Stimulated activated CD8-positive, alpha-beta memory T cell treated with anti-CD3 and anti-CD28 coated beads, Interleukin-2, amount 100 ng/mL, for 48 hours (primary cell): ENCODE measurements at regions not wholly inside any gene's neighbourhood (a gene's known extent, or its start where the extent isn't known, plus 50 kb on each side); places are given as distances from the start of the nearest gene placed in this dataset.
"Not testable (repeated sequence)": the region's sequence is repeated elsewhere in the genome, so short reads cannot be mapped to it uniquely, and the experiment has no call there.

Experiments
- DNase-seq, 2 donors: peaks; one replicate each; pipeline ENCODE4 v3.0.0-alpha.2; 2020; ENCODE audit warnings: low read depth in 2 of 2

GRCh38 chr3:4149296-4149695 lies 153.9 kb upstream of the SETMAR start:
- DNase-seq: no peak

GRCh38 chr3:4150816-4151215 lies 152.4 kb upstream of the SETMAR start:
- no peak for DNase-seq

- no peak for DNase-seq
These were observed 151.3 kb upstream of the SETMAR start for GRCh38 chr3:4151859-4152258.

- DNase-seq: no peak
These were observed 149.4 kb upstream of the SETMAR start for GRCh38 chr3:4153771-4154170.

GRCh38 chr3:4158329-4158728 lies 144.8 kb upstream of the SETMAR start:
- DNase-seq: no peak

GRCh38 chr3:4162096-4162495 lies 141.1 kb upstream of the SETMAR start:
- DNase-seq: no peak

- no peak for DNase-seq
These were observed 140.2 kb upstream of the SETMAR start for GRCh38 chr3:4163011-4163410.

- no peak for DNase-seq
These were observed 136.6 kb upstream of the SETMAR start for GRCh38 chr3:4166540-4166939.

- not testable (repeated sequence) for DNase-seq
These were observed 135.9 kb upstream of the SETMAR start for GRCh38 chr3:4167230-4167629.

- no peak for DNase-seq
These were observed 128.4 kb upstream of the SETMAR start for GRCh38 chr3:4174791-4175190.

GRCh38 chr3:4191971-4192370 lies 111.2 kb upstream of the SETMAR start:
- no peak for DNase-seq

GRCh38 chr3:4195006-4195405 lies 108.2 kb upstream of the SETMAR start:
- DNase-seq: no peak

GRCh38 chr3:4196506-4197147 lies 106.5 kb upstream of the SETMAR start:
- DNase-seq: no peak

- DNase-seq: no peak
These were observed 105.5 kb upstream of the SETMAR start for GRCh38 chr3:4197670-4198069.

GRCh38 chr3:4198491-4198890 lies 104.7 kb upstream of the SETMAR start:
- no peak for DNase-seq

- not testable (repeated sequence) for DNase-seq
These were observed 98.4 kb upstream of the SETMAR start for GRCh38 chr3:4204776-4205175.

GRCh38 chr3:4207672-4208071 lies 95.5 kb upstream of the SETMAR start:
- no peak for DNase-seq

GRCh38 chr3:4208556-4208955 lies 94.6 kb upstream of the SETMAR start:
- DNase-seq: no peak

GRCh38 chr3:4211610-4212009 lies 91.6 kb upstream of the SETMAR start:
- no peak for DNase-seq

GRCh38 chr3:4213420-4213819 lies 89.7 kb upstream of the SETMAR start:
- DNase-seq: not testable (repeated sequence)

GRCh38 chr3:4216974-4217373 lies 86.2 kb upstream of the SETMAR start:
- DNase-seq: not testable (repeated sequence)

- DNase-seq: no peak
These were observed 84.5 kb upstream of the SETMAR start for GRCh38 chr3:4218456-4219226.

GRCh38 chr3:4219227-4219568 lies 84.0 kb upstream of the SETMAR start:
- no peak for DNase-seq

GRCh38 chr3:4220065-4220464 lies 83.1 kb upstream of the SETMAR start:
- DNase-seq: no peak
